GM06990 (cell line): ENCODE measurements at regions not wholly inside any gene's neighbourhood (a gene's known extent, or its start where the extent isn't known, plus 50 kb on each side); places are given as distances from the start of the nearest gene placed in this dataset.

Experiments used
- DNase-seq: peaks from one replicate; pipeline ENCODE4 v3.0.0-alpha.2; 2011; ENCODE audit not compliant: insufficient read length; ENCODE audit errors: extremely low read depth
- H3K27me3 ChIP-seq: replicated peaks from 2 replicates; pipeline ENCODE4 v1.6.0; 2011; ENCODE audit warnings: low read length; ENCODE audit not compliant: control insufficient read depth, insufficient read depth
- H3K36me3 ChIP-seq: 2 replicates; pipeline ENCODE4 v1.5.1; 2011; ENCODE audit warnings: low read length; ENCODE audit not compliant: control insufficient read depth, insufficient read depth
- H3K4me3 ChIP-seq: replicated peaks from 2 replicates; pipeline ENCODE4 v1.5.1; 2011; ENCODE audit warnings: low read depth, mild to moderate bottlenecking, control low read depth, low read length
- CTCF ChIP-seq: IDR thresholded peaks from 2 replicates; pipeline ENCODE4 v1.5.1; 2011; ENCODE audit warnings: low read length, control low read depth, mild to moderate bottlenecking, inconsistent platforms; ENCODE audit not compliant: insufficient read depth, poor library complexity, severe bottlenecking

GRCh38 chr3:82618594-82618993, 857.1 kb upstream of the GBE1 start:
- H3K4me3 ChIP-seq: no peak overlapping the region

GRCh38 chr3:82610236-82610635, 848.8 kb upstream of the GBE1 start:
- Histone ChIP-seq H3K27me3 (no peaks in the 10 kb centered on the region), H3K36me3 (no peaks in the 10 kb centered on the region), H3K4me3 (no peak overlapping the region)
- no peak for TF ChIP-seq CTCF
- no peak for DNase-seq

More at GRCh38 chr3:82618594-82618993, 857.1 kb upstream of the GBE1 start:
- Histone ChIP-seq H3K27me3 (no peaks in the 10 kb centered on the region), H3K36me3 (no peaks in the 10 kb centered on the region)
- TF ChIP-seq CTCF: no peak
- DNase-seq: no peak

- H3K36me3 ChIP-seq: no peaks in the 10 kb centered on the region
- no peak for DNase-seq
- no peaks in the 10 kb centered on the region for H3K27me3 ChIP-seq
- H3K4me3 ChIP-seq: no peak overlapping the region
- TF ChIP-seq CTCF: no peak
Measured at GRCh38 chr3:82607391-82607790, 845.9 kb upstream of the GBE1 start.

- H3K27me3 ChIP-seq: no peaks in the 10 kb centered on the region
- no peak overlapping the region for H3K4me3 ChIP-seq
- TF ChIP-seq CTCF: no peak
- no peak for DNase-seq
- H3K36me3 ChIP-seq: no peaks in the 10 kb centered on the region
Measured at GRCh38 chr3:82596805-82597204, 835.4 kb upstream of the GBE1 start.

GRCh38 chr3:82595530-82595929, 834.1 kb upstream of the GBE1 start:
- Histone ChIP-seq H3K36me3 (no peaks in the 10 kb centered on the region), H3K4me3 (no peak overlapping the region), H3K27me3 (no peaks in the 10 kb centered on the region)
- TF ChIP-seq CTCF: no peak
- no peak for DNase-seq

GRCh38 chr3:82587174-82587573, 825.7 kb upstream of the GBE1 start:
- H3K36me3 ChIP-seq: no peaks in the 10 kb centered on the region
- H3K4me3 ChIP-seq: no peak overlapping the region
- DNase-seq: no peak
- no peak for TF ChIP-seq CTCF
- no peaks in the 10 kb centered on the region for H3K27me3 ChIP-seq
